Stomach (tissue), 8 donors: ENCODE measurements at regions not wholly inside any gene's neighbourhood (a gene's known extent, or its start where the extent isn't known, plus 50 kb on each side); places are given as distances from the start of the nearest gene placed in this dataset.

Experiments used
- DNase-seq, 2 donors: peaks; one replicate each; pipeline versions ENCODE4 v3.0.0 to v3.0.0-alpha.2; 2013 to 2019
- H3K27ac ChIP-seq, 5 donors: fragments of 200-600 bp in 4 of 5; sonication (generic) in 4 of 5; one replicate each; pipeline ENCODE4 v1.5.1; 2013 to 2019; ENCODE audit warnings: mild to moderate bottlenecking in 1 of 5, moderate library complexity in 1 of 5
- H3K27me3 ChIP-seq, 3 donors: fragments of 200-600 bp; sonication (generic); one replicate each; pipeline ENCODE4 v1.5.1; 2017 to 2019; ENCODE audit warnings: mixed run types in 1 of 3
- H3K36me3 ChIP-seq, 4 donors: fragments of 200-600 bp; sonication (generic); 1 replicate in 3 of 4; 2 replicates in 1 of 4; pipeline ENCODE4 v1.5.1; 2016 to 2019
- H3K4me1 ChIP-seq, 4 donors: fragments of 200-600 bp; sonication (generic); one replicate each; pipeline ENCODE4 v1.5.1; 2016 to 2019
- H3K4me3 ChIP-seq, 4 donors: fragments of 200-600 bp; sonication (generic) in 3 of 4; one replicate each; pipeline ENCODE4 v1.5.1; 2016 to 2019; ENCODE audit warnings: mild to moderate bottlenecking in 1 of 4
- H3K9me3 ChIP-seq, 4 donors: fragments of 200-600 bp; sonication (generic); one replicate each; pipeline ENCODE4 v1.5.1; 2016 to 2019
- CTCF ChIP-seq, 7 experiments: fragments of 450-650 bp in 4 of 7; fragments of 200-600 bp in 3 of 7; sonication (generic) in 3 of 7; IDR thresholded peaks; one replicate each; pipeline ENCODE4 v1.5.1; 2016 to 2019; ENCODE audit warnings: antibody characterized with exemption in 7 of 7, control low read depth in 2 of 7, mild to moderate bottlenecking in 1 of 7
- EP300 ChIP-seq: sonication (generic); formaldehyde crosslinking; IDR thresholded peaks from one replicate; pipeline ENCODE4 v1.6.1; 2017; ENCODE audit warnings: antibody characterized with exemption
- POLR2A ChIP-seq, 4 donors: fragments of 450-650 bp; IDR thresholded peaks; one replicate each; pipeline ENCODE4 v1.6.1; 2016; ENCODE audit warnings: antibody characterized with exemption in 4 of 4, control low read depth in 2 of 4, mild to moderate bottlenecking in 1 of 4, moderate library complexity in 1 of 4
- POLR2AphosphoS5 ChIP-seq, 3 donors: sonication (generic); formaldehyde crosslinking; IDR thresholded peaks; one replicate each; pipeline ENCODE4 v1.6.1; 2016; ENCODE audit warnings: antibody characterized with exemption in 3 of 3
- WGBS, 5 donors: extraction: QIAGEN DNeasy Blood & Tissue Kit in 3 of 5; methylation state at CpG; one replicate each; pipeline versions ENCODE4 v1.1.5 to v1.1.7; 2013 to 2018; 5-methylcytosine and 5-hydroxymethylcytosine counted together
- intact Hi-C: fragments of 100-400 bp; cut with DNase I; formaldehyde crosslinking; loops from one replicate; pipeline ENCODE4 v1.15.1; 2023; ENCODE audit warnings: low total_unique reads
- donor health status: healthy with polysubstance abuse.
- donor health status: Bipolar disorder and iron deficiency.
- donor health status: healthy.

DNA sequence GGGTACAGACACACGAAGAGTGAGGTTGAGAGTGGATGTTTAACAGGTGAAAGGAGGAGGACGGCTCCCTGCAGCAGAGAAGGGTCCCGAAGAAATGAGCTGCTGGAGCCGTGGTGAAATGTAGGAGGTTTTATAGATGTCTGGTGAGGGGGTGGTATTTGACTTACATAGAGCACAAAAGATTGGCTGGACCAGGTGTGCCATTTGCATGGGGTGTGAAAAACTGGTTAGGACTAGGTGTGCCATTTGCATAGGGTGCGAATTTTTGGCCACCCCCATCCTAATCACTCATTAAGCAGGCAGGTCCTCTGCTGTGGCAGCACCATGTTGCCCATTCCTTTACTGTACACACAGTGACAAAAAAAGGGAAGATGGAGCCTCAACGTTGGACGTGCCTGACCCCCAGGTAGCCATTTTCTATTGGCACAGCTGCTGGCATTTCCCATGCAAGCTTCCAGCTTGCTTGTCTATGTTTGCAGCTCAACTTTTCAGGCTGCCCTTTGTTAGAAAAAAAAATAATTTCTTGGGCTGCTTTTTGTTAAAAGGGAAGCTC lies 581.7 kb upstream of the B3GAT1 start:
- no peak for DNase-seq
- TF ChIP-seq CTCF (IDR thresholded peaks at IDR 0.05): no peak
- no peak for TF ChIP-seq POLR2AphosphoS5 (IDR thresholded peaks at IDR 0.05)
- no peak for TF ChIP-seq POLR2A (IDR thresholded peaks at IDR 0.05)
- TF ChIP-seq EP300: no peak
- Histone ChIP-seq H3K4me3 (no peak overlapping the region), H3K27me3 (peaks cover 0 to 31% (median 0%) of the 10 kb centered on the region in 3 donors), H3K27ac (no peak overlapping the region), H3K36me3 (no peaks in the 10 kb centered on the region), H3K4me1 (no peaks in the 10 kb centered on the region), H3K9me3 (no peaks in the 10 kb centered on the region)
- intact Hi-C loops: no loop called here
- 55 to 78% (median 66%) methylated on average over 7 of the region's 7 CpGs for WGBS, 5 donors

GRCh38 chr11:134992981-134993380 lies 580.9 kb upstream of the B3GAT1 start:
- TF ChIP-seq POLR2AphosphoS5 (IDR thresholded peaks at IDR 0.05) (no peak), CTCF (IDR thresholded peaks at IDR 0.05) (no peak), POLR2A (IDR thresholded peaks at IDR 0.05) (no peak), EP300 (no peak)
- Histone ChIP-seq H3K4me3 (no peak overlapping the region), H3K27me3 (peaks cover 0 to 31% (median 0%) of the 10 kb centered on the region in 3 donors), H3K36me3 (no peaks in the 10 kb centered on the region), H3K4me1 (no peaks in the 10 kb centered on the region), H3K27ac (no peak overlapping the region), H3K9me3 (no peaks in the 10 kb centered on the region)
- WGBS, 5 donors: 52 to 59% (median 57%) methylated on average over 6 of the region's 6 CpGs
- no peak for DNase-seq
- intact Hi-C loops: no loop called here

DNA sequence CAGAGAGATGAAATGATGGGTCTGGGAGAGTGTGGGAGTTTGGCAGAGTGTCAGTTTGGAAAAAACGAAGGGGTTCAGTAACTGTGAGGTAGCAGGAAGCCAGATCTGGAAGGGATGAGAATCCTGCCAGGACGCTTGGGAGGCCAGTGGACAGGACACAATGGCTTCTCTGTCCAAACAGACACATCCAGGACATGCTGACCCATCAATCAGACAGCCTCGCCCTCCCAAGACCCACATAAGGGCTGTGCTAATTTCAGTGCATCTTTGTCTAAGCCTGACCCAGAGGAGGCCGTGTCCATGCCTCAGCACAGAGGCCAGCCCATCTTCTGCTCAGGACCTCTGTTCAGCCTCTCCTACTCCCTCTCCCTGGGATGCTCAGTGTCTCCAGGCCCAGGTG lies 576.5 kb upstream of the B3GAT1 start:
- DNase-seq: no peak
- H3K36me3 ChIP-seq: no peaks in the 10 kb centered on the region
- H3K27me3 ChIP-seq: peaks cover 0 to 15% (median 0%) of the 10 kb centered on the region in 3 donors
- H3K4me3 ChIP-seq: no peak overlapping the region
- no peaks in the 10 kb centered on the region for H3K4me1 ChIP-seq
- H3K27ac ChIP-seq: no peak overlapping the region
- intact Hi-C loops: no loop called here
- WGBS, 5 donors: 56 to 67% (median 60%) methylated on average over 3 to 4 of the region's 4 CpGs
- TF ChIP-seq POLR2AphosphoS5 (IDR thresholded peaks at IDR 0.05): no peak
- no peak for TF ChIP-seq EP300
- TF ChIP-seq POLR2A (IDR thresholded peaks at IDR 0.05): no peak
- TF ChIP-seq CTCF (IDR thresholded peaks at IDR 0.05): no peak
- no peaks in the 10 kb centered on the region for H3K9me3 ChIP-seq

- Histone ChIP-seq H3K9me3 (no peaks in the 10 kb centered on the region), H3K4me3 (no peak overlapping the region), H3K27ac (no peak overlapping the region), H3K27me3 (peaks cover 0 to 10% (median 0%) of the 10 kb centered on the region in 3 donors), H3K4me1 (no peaks in the 10 kb centered on the region), H3K36me3 (no peaks in the 10 kb centered on the region)
- intact Hi-C loops: no loop called here
- WGBS, 5 donors: 70 to 80% (median 76%) methylated on average over 8 of the region's 8 CpGs
- TF ChIP-seq CTCF (IDR thresholded peaks at IDR 0.05) (no peak), POLR2AphosphoS5 (IDR thresholded peaks at IDR 0.05) (no peak), EP300 (no peak), POLR2A (IDR thresholded peaks at IDR 0.05) (no peak)
- no peak for DNase-seq
Measured at GRCh38 chr11:134987822-134988221, 575.8 kb upstream of the B3GAT1 start.
